ENCODE measurements at regions not wholly inside any gene's neighbourhood (a gene's known extent, or its start where the extent isn't known, plus 50 kb on each side); places are given as distances from the start of the nearest gene placed in this dataset.

GRCh38 chr10:130240409-130240808 lies 104.2 kb downstream of the GLRX3 start:
- Histone ChIP-seq H3K4me3 (ENCODE audit: low read length) (no peak overlapping the region), H3K27ac (ENCODE audit: low read length) (no peak overlapping the region), H3K9ac (ENCODE audit: low read length) (no peak overlapping the region), H4K20me1 (ENCODE audit: insufficient read depth, low read length) (no peaks in the 10 kb centered on the region), H3K79me2 (ENCODE audit: low read length) (no peaks in the 10 kb centered on the region), H3K9me3 (ENCODE audit: insufficient read depth, low read length) (no peaks in the 10 kb centered on the region), H3K4me2 (ENCODE audit: low read length) (no peak overlapping the region), H3K4me1 (ENCODE audit: low read length) (no peaks in the 10 kb centered on the region), H3K27me3 (ENCODE audit: low read depth, low read length) (no peaks in the 10 kb centered on the region), H2AFZ (ENCODE audit: low read depth, low read length) (no peak overlapping the region), H3K36me3 (replicated peaks; ENCODE audit: low read depth, low read length) (no peaks in the 10 kb centered on the region)
- TF ChIP-seq EZH2phosphoT487 (IDR thresholded peaks at IDR 0.05; ENCODE audit: low read depth) (no peak), CTCF (IDR thresholded peaks at IDR 0.05; ENCODE audit: low read depth, low read length) (no peak)

GRCh38 chr10:130242513-130242912 lies 106.3 kb downstream of the GLRX3 start:
- TF ChIP-seq CTCF (IDR thresholded peaks at IDR 0.05; ENCODE audit: low read depth, low read length) (no peak), EZH2phosphoT487 (IDR thresholded peaks at IDR 0.05; ENCODE audit: low read depth) (no peak)
- no peak overlapping the region for H2AFZ ChIP-seq (ENCODE audit: low read depth, low read length)
- H3K9ac ChIP-seq (ENCODE audit: low read length), result no peak overlapping the region
- H3K4me3 ChIP-seq (ENCODE audit: low read length), result no peak overlapping the region
- no peak overlapping the region for H3K4me2 ChIP-seq (ENCODE audit: low read length)
- no peaks in the 10 kb centered on the region for H3K27me3 ChIP-seq (ENCODE audit: low read depth, low read length)
- no peaks in the 10 kb centered on the region for H4K20me1 ChIP-seq (ENCODE audit: insufficient read depth, low read length)
- H3K27ac ChIP-seq (ENCODE audit: low read length), result no peak overlapping the region
- no peaks in the 10 kb centered on the region for H3K4me1 ChIP-seq (ENCODE audit: low read length)
- H3K9me3 ChIP-seq (ENCODE audit: insufficient read depth, low read length), result no peaks in the 10 kb centered on the region
- no peaks in the 10 kb centered on the region for H3K36me3 ChIP-seq (replicated peaks; ENCODE audit: low read depth, low read length)
- H3K79me2 ChIP-seq (ENCODE audit: low read length), result no peaks in the 10 kb centered on the region

- Histone ChIP-seq H3K4me1 (ENCODE audit: low read length) (no peaks in the 10 kb centered on the region), H3K27ac (ENCODE audit: low read length) (no peak overlapping the region), H3K36me3 (replicated peaks; ENCODE audit: low read depth, low read length) (no peaks in the 10 kb centered on the region), H3K27me3 (ENCODE audit: low read depth, low read length) (no peaks in the 10 kb centered on the region), H3K9ac (ENCODE audit: low read length) (no peak overlapping the region), H3K9me3 (ENCODE audit: insufficient read depth, low read length) (no peaks in the 10 kb centered on the region), H3K4me3 (ENCODE audit: low read length) (no peak overlapping the region), H3K4me2 (ENCODE audit: low read length) (no peak overlapping the region), H2AFZ (ENCODE audit: low read depth, low read length) (no peak overlapping the region), H4K20me1 (ENCODE audit: insufficient read depth, low read length) (no peaks in the 10 kb centered on the region), H3K79me2 (ENCODE audit: low read length) (no peaks in the 10 kb centered on the region)
- TF ChIP-seq EZH2phosphoT487 (IDR thresholded peaks at IDR 0.05; ENCODE audit: low read depth) (no peak), CTCF (IDR thresholded peaks at IDR 0.05; ENCODE audit: low read depth, low read length) (no peak)
These were observed 106.8 kb downstream of the GLRX3 start for GRCh38 chr10:130243015-130243414.

- Histone ChIP-seq H3K9ac (ENCODE audit: low read length) (no peak overlapping the region), H3K4me3 (ENCODE audit: low read length) (no peak overlapping the region), H3K79me2 (ENCODE audit: low read length) (no peaks in the 10 kb centered on the region), H3K27ac (ENCODE audit: low read length) (no peak overlapping the region), H3K36me3 (replicated peaks; ENCODE audit: low read depth, low read length) (no peaks in the 10 kb centered on the region), H4K20me1 (ENCODE audit: insufficient read depth, low read length) (no peaks in the 10 kb centered on the region), H3K4me2 (ENCODE audit: low read length) (no peak overlapping the region), H2AFZ (ENCODE audit: low read depth, low read length) (no peak overlapping the region), H3K9me3 (ENCODE audit: insufficient read depth, low read length) (no peaks in the 10 kb centered on the region), H3K27me3 (ENCODE audit: low read depth, low read length) (no peaks in the 10 kb centered on the region), H3K4me1 (ENCODE audit: low read length) (no peaks in the 10 kb centered on the region)
- TF ChIP-seq CTCF (IDR thresholded peaks at IDR 0.05; ENCODE audit: low read depth, low read length), result no peak
- no peak for TF ChIP-seq EZH2phosphoT487 (IDR thresholded peaks at IDR 0.05; ENCODE audit: low read depth)
These were observed 108.1 kb downstream of the GLRX3 start for GRCh38 chr10:130244031-130244927.

Data from OCI-LY3 (cell line).